Dendritic cell treated with granulocyte-macrophage colony-stimulating factor and Interleukin-4, amounts not matched to agents 40 ng/mL and 50 ng/mL, for 4 days (primary cell): ENCODE measurements at regions not wholly inside any gene's neighbourhood (a gene's known extent, or its start where the extent isn't known, plus 50 kb on each side); places are given as distances from the start of the nearest gene placed in this dataset.
"Not testable (repeated sequence)": the region's sequence is repeated elsewhere in the genome, so short reads cannot be mapped to it uniquely, and the experiment has no call there.

ENCODE experiments used
- H3K27ac Mint-ChIP-seq: one replicate; pipeline ENCODE4 v1.8.0; 2022; ENCODE audit warnings: mild to moderate bottlenecking, mixed read lengths
- H3K27me3 Mint-ChIP-seq: one replicate; pipeline ENCODE4 v1.8.0; 2022; ENCODE audit warnings: mild to moderate bottlenecking, mixed read lengths
- H3K36me3 Mint-ChIP-seq: one replicate; pipeline ENCODE4 v1.8.0; 2022; ENCODE audit warnings: low read depth, mixed read lengths
- H3K4me1 Mint-ChIP-seq: one replicate; pipeline ENCODE4 v1.8.0; 2022; ENCODE audit warnings: low read depth, mixed read lengths
- H3K4me3 Mint-ChIP-seq: one replicate; pipeline ENCODE4 v1.8.0; 2022; ENCODE audit warnings: mild to moderate bottlenecking, moderate library complexity, mixed read lengths
- H3K9me3 Mint-ChIP-seq: one replicate; pipeline ENCODE4 v1.8.0; 2022; ENCODE audit warnings: mixed read lengths
- intact Hi-C: fragments of 100-400 bp; cut with micrococcal nuclease; formaldehyde crosslinking; loops from one replicate; pipeline ENCODE4 v1.15.0; 2022

- H3K27ac Mint-ChIP-seq, result no peak overlapping the region
- peaks cover 84% of the 10 kb centered on the region for H3K9me3 Mint-ChIP-seq
- intact Hi-C loops, result loop anchor here (5.0 kb wide), 1 partner anchor 41 kb away; no protein-coding TSS in a partner anchor
- H3K36me3 Mint-ChIP-seq, result peaks cover 48% of the 10 kb centered on the region
- no peaks in the 10 kb centered on the region for H3K27me3 Mint-ChIP-seq
- H3K4me3 Mint-ChIP-seq, result no peak overlapping the region
- H3K4me1 Mint-ChIP-seq, result peaks cover 12% of the 10 kb centered on the region
These were observed 228.5 kb upstream of the ZEB2 start for GRCh38 chr2:144748443-144748842.

GRCh38 chr2:144747571-144747970 is 227.7 kb upstream of the ZEB2 start:
- H3K9me3 Mint-ChIP-seq, result peaks cover 84% of the 10 kb centered on the region
- peaks cover 12% of the 10 kb centered on the region for H3K4me1 Mint-ChIP-seq
- H3K4me3 Mint-ChIP-seq, result no peak overlapping the region
- intact Hi-C loops, result loop anchor here (5.0 kb wide), 1 partner anchor 40 kb away; no protein-coding TSS in a partner anchor
- H3K27me3 Mint-ChIP-seq, result no peaks in the 10 kb centered on the region
- no peak overlapping the region for H3K27ac Mint-ChIP-seq
- peaks cover 48% of the 10 kb centered on the region for H3K36me3 Mint-ChIP-seq

GRCh38 chr2:144745424-144745823 is 225.5 kb upstream of the ZEB2 start:
- Mint-ChIP-seq H3K4me3 (no peak overlapping the region), H3K4me1 (peaks cover 12% of the 10 kb centered on the region), H3K27ac (peak overlapping the region; percentile 27), H3K9me3 (peaks cover 72% of the 10 kb centered on the region), H3K36me3 (peaks cover 40% of the 10 kb centered on the region), H3K27me3 (no peaks in the 10 kb centered on the region)
- intact Hi-C loops, result loop anchor here (5.0 kb wide), 1 partner anchor 38 kb away; no protein-coding TSS in a partner anchor

- Mint-ChIP-seq H3K4me1 (peaks cover 10% of the 10 kb centered on the region), H3K27ac (no peak overlapping the region), H3K4me3 (no peak overlapping the region), H3K36me3 (peaks cover 16% of the 10 kb centered on the region), H3K9me3 (peaks cover 34% of the 10 kb centered on the region), H3K27me3 (no peaks in the 10 kb centered on the region)
- intact Hi-C loops, result no loop called here
These were observed 218.8 kb upstream of the ZEB2 start for GRCh38 chr2:144738749-144739148.

GRCh38 chr2:144730711-144731110 is 210.8 kb upstream of the ZEB2 start:
- Mint-ChIP-seq H3K27me3 (no peaks in the 10 kb centered on the region), H3K27ac (no peak overlapping the region), H3K9me3 (peaks cover 26% of the 10 kb centered on the region), H3K4me3 (no peak overlapping the region), H3K4me1 (peaks cover 25% of the 10 kb centered on the region), H3K36me3 (peaks cover 15% of the 10 kb centered on the region)
- intact Hi-C loops, result no loop called here

GRCh38 chr2:144724460-144724859 is 204.5 kb upstream of the ZEB2 start:
- H3K27me3 Mint-ChIP-seq, H3K4me3 Mint-ChIP-seq, H3K36me3 Mint-ChIP-seq, H3K27ac Mint-ChIP-seq, intact Hi-C loops: not testable (repeated sequence)
- Mint-ChIP-seq H3K9me3 (peaks cover 21% of the 10 kb centered on the region), H3K4me1 (peaks cover 15% of the 10 kb centered on the region)

GRCh38 chr2:144718376-144718775 is 198.5 kb upstream of the ZEB2 start:
- H3K36me3 Mint-ChIP-seq, result peaks cover 24% of the 10 kb centered on the region
- intact Hi-C loops, result no loop called here
- peaks cover 38% of the 10 kb centered on the region for H3K9me3 Mint-ChIP-seq
- peaks cover 9% of the 10 kb centered on the region for H3K4me1 Mint-ChIP-seq
- H3K27ac Mint-ChIP-seq, result no peak overlapping the region
- H3K4me3 Mint-ChIP-seq, result no peak overlapping the region
- no peaks in the 10 kb centered on the region for H3K27me3 Mint-ChIP-seq

GRCh38 chr2:144715992-144716391 is 196.1 kb upstream of the ZEB2 start:
- H3K4me3 Mint-ChIP-seq, result no peak overlapping the region
- H3K36me3 Mint-ChIP-seq, result peaks cover 24% of the 10 kb centered on the region
- H3K4me1 Mint-ChIP-seq, result peaks cover 9% of the 10 kb centered on the region
- intact Hi-C loops, result no loop called here
- peaks cover 38% of the 10 kb centered on the region for H3K9me3 Mint-ChIP-seq
- no peak overlapping the region for H3K27ac Mint-ChIP-seq
- H3K27me3 Mint-ChIP-seq, result no peaks in the 10 kb centered on the region

- Mint-ChIP-seq H3K4me1 (peaks cover 19% of the 10 kb centered on the region), H3K27me3 (no peaks in the 10 kb centered on the region), H3K4me3 (no peak overlapping the region), H3K27ac (no peak overlapping the region), H3K9me3 (peaks cover 32% of the 10 kb centered on the region), H3K36me3 (peaks cover 20% of the 10 kb centered on the region)
- intact Hi-C loops, result no loop called here
These were observed 193.5 kb upstream of the ZEB2 start for GRCh38 chr2:144713410-144713809.

- Mint-ChIP-seq H3K27ac (no peak overlapping the region), H3K4me1 (peaks cover 19% of the 10 kb centered on the region), H3K36me3 (peaks cover 17% of the 10 kb centered on the region), H3K4me3 (no peak overlapping the region), H3K9me3 (peaks cover 28% of the 10 kb centered on the region), H3K27me3 (no peaks in the 10 kb centered on the region)
- intact Hi-C loops, result no loop called here
These were observed 192.6 kb upstream of the ZEB2 start for GRCh38 chr2:144712550-144712940.

GRCh38 chr2:144711630-144712549 is 192.0 kb upstream of the ZEB2 start:
- Mint-ChIP-seq H3K4me3 (no peak overlapping the region), H3K36me3 (peaks cover 16% of the 10 kb centered on the region), H3K4me1 (peaks cover 19% of the 10 kb centered on the region), H3K9me3 (peaks cover 25% of the 10 kb centered on the region), H3K27me3 (no peaks in the 10 kb centered on the region), H3K27ac (no peak overlapping the region)
- intact Hi-C loops, result no loop called here

GRCh38 chr2:144711084-144711483 is 191.2 kb upstream of the ZEB2 start:
- Mint-ChIP-seq H3K36me3 (peaks cover 11% of the 10 kb centered on the region), H3K4me1 (peaks cover 18% of the 10 kb centered on the region), H3K9me3 (peaks cover 17% of the 10 kb centered on the region), H3K27ac (no peak overlapping the region), H3K4me3 (no peak overlapping the region), H3K27me3 (no peaks in the 10 kb centered on the region)
- intact Hi-C loops, result no loop called here

GRCh38 chr2:144708626-144709025 is 188.7 kb upstream of the ZEB2 start:
- peaks cover 11% of the 10 kb centered on the region for H3K36me3 Mint-ChIP-seq
- H3K4me3 Mint-ChIP-seq, result no peak overlapping the region
- peak overlapping the region; percentile 26 for H3K27ac Mint-ChIP-seq
- H3K4me1 Mint-ChIP-seq, result peaks cover 30% of the 10 kb centered on the region
- intact Hi-C loops, result loop anchor here (5.0 to 10.0 kb wide), 2 partner anchors 39 to 116 kb away; no protein-coding TSS in a partner anchor
- peaks cover 8% of the 10 kb centered on the region for H3K9me3 Mint-ChIP-seq
- H3K27me3 Mint-ChIP-seq, result no peaks in the 10 kb centered on the region

GRCh38 chr2:144707736-144708326 is 187.9 kb upstream of the ZEB2 start:
- Mint-ChIP-seq H3K36me3 (peaks cover 11% of the 10 kb centered on the region), H3K4me1 (peaks cover 35% of the 10 kb centered on the region), H3K9me3 (peaks cover 8% of the 10 kb centered on the region), H3K4me3 (no peak overlapping the region), H3K27ac (peak overlapping the region; percentile 66), H3K27me3 (no peaks in the 10 kb centered on the region)
- intact Hi-C loops, result loop anchor here (5.0 to 10.0 kb wide), 2 partner anchors 39 to 117 kb away; no protein-coding TSS in a partner anchor
